ENCODE measurements at regions not wholly inside any gene's neighbourhood (a gene's known extent, or its start where the extent isn't known, plus 50 kb on each side); places are given as distances from the start of the nearest gene placed in this dataset.

DNA sequence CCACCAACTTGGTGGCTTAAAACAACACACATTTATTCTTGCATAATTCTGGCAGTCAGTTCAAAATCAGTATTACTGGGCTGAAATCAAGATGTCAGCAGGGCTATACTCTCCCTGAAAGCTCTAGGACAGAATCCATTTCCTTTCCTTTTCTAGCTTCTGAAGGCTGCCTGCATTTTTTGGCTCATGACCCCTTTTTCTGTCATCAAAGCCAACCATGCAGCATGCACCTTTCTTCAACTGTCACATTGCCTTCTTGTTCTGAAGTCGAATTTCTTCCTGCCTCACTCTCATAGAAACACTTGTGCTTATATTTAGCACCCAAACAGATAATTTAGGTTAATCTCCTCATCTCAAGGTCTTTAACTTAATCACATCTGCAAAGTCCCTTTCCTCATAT is 79.8 kb upstream of the PPP1R2C start:
- TF ChIP-seq BACH2 (CRISPR knock-in tag; IDR thresholded peaks at IDR 0.05; ENCODE audit: borderline replicate concordance) (no peak), ZC3H10 (CRISPR knock-in tag; IDR thresholded peaks at IDR 0.05) (no peak), ZNF70 (CRISPR knock-in tag; IDR thresholded peaks at IDR 0.05) (no peak), CSDC2 (CRISPR knock-in tag; IDR thresholded peaks at IDR 0.05) (no peak), OSR1 (CRISPR knock-in tag; IDR thresholded peaks at IDR 0.05) (no peak)
